Tibial nerve (tissue), 4 donors: ENCODE measurements at regions not wholly inside any gene's neighbourhood (a gene's known extent, or its start where the extent isn't known, plus 50 kb on each side); places are given as distances from the start of the nearest gene placed in this dataset.

Experiments
- EP300 ChIP-seq, 2 donors: sonication (generic); formaldehyde crosslinking; IDR thresholded peaks; one replicate each; pipeline ENCODE4 v1.6.1; 2017; ENCODE audit warnings: antibody characterized with exemption in 2 of 2, mild to moderate bottlenecking in 1 of 2
- POLR2A ChIP-seq, 2 donors: fragments of 450-650 bp; IDR thresholded peaks; one replicate each; pipeline ENCODE4 v1.6.1; 2017; ENCODE audit warnings: antibody characterized with exemption in 2 of 2, mild to moderate bottlenecking in 2 of 2, moderate library complexity in 2 of 2
- TF ChIP-seq, protein P1 (sequence below), 5 experiments: fragments of 200-600 bp in 3 of 5; fragments of 450-650 bp in 2 of 5; sonication (generic) in 3 of 5; IDR thresholded peaks; one replicate each; pipeline ENCODE4 v1.5.1; 2016 to 2019; ENCODE audit warnings: antibody characterized with exemption in 5 of 5, mild to moderate bottlenecking in 3 of 5, moderate library complexity in 2 of 5

DNA sequence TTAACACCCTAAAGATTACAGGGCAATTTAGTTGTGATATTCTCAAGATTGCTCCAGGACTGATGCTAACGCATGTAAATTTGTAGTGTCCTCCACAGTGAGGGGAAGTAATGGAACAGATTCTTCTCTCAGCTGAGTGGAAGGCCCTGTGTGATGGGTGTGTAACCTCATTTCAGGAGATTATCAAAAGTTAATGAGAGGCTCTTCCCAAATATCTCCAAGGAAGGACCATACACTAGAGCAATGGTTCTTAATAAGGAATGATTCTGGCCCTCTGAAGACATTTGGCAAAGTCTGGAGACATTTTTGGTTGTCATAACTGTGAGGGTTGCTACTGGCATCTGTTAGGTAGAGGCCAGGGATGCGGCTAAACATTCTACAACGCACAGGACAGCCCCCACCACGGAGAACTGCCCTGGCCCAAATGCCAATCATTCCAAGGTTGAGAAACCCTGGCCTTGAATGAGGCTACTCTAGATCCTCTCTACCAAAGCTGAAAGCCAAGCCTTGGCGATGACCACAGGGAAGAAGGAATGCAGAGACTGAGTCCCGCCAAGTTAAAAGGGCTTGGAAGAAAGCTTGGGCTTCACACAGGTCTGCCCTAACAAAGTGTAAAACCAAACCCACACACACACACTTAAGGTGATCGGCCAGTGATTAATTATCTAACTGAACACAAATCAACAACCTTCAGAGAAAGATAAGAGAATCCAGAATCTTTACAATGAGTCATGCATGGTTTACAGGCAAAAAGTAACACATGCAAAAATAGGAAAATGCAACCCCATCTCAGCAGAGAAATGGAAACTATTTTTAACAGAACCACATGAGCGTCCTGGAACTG is 135.8 kb downstream of the SYF2 start:
- TF ChIP-seq, protein P1, sequence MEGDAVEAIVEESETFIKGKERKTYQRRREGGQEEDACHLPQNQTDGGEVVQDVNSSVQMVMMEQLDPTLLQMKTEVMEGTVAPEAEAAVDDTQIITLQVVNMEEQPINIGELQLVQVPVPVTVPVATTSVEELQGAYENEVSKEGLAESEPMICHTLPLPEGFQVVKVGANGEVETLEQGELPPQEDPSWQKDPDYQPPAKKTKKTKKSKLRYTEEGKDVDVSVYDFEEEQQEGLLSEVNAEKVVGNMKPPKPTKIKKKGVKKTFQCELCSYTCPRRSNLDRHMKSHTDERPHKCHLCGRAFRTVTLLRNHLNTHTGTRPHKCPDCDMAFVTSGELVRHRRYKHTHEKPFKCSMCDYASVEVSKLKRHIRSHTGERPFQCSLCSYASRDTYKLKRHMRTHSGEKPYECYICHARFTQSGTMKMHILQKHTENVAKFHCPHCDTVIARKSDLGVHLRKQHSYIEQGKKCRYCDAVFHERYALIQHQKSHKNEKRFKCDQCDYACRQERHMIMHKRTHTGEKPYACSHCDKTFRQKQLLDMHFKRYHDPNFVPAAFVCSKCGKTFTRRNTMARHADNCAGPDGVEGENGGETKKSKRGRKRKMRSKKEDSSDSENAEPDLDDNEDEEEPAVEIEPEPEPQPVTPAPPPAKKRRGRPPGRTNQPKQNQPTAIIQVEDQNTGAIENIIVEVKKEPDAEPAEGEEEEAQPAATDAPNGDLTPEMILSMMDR (IDR thresholded peaks at IDR 0.05) = no peak
- TF ChIP-seq POLR2A (IDR thresholded peaks at IDR 0.05) (no peak), EP300 (IDR thresholded peaks at IDR 0.05) (no peak)
